NCI-H1694 (cell line): ENCODE measurements at regions not wholly inside any gene's neighbourhood (a gene's known extent, or its start where the extent isn't known, plus 50 kb on each side); places are given as distances from the start of the nearest gene placed in this dataset.

Experiments used
- DNase-seq: peaks from one replicate; lab custom pipeline; 2025; lab: John Stamatoyannopoulos, UW

DNA sequence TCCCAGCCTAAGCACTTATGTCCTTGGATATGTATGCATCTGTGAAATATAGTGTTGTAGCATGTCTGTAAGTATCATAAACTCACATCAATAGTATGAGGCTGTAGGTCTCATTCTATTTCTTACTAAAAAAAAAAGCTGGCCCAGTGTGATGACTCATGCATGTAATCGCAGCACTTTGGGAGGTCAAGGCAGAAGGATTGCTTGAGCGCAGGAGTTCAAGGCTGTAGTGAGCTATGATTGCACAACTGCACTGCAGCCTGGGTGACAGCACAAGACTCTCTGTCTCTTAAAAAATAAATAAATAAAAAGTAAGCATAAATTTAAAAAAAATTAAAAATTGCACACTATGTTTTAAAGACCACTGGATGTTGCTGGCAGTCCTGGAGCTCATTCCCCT is 79.1 kb upstream of the SPATA13 start:
- DNase-seq = no peak

DNA sequence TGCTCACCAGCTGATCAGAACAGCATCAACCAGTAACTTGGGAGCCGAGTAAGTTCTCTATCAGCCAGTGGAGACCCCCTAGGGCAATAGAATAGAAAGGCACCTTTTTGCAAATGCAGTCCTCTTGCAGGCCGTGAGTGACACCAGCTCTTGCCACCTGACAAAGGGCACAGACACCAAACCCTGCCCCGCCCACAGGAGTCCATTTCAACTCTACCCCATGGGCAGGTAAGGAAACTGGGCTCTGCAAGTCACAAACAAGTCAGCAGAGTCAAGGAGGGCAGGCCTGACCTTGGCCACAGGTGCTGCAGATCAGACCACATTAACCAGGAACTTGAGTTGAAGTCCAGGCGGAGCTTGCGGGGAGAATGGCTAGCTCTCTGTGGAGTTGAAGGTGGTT is 77.4 kb upstream of the SPATA13 start:
- DNase-seq = no peak

DNA sequence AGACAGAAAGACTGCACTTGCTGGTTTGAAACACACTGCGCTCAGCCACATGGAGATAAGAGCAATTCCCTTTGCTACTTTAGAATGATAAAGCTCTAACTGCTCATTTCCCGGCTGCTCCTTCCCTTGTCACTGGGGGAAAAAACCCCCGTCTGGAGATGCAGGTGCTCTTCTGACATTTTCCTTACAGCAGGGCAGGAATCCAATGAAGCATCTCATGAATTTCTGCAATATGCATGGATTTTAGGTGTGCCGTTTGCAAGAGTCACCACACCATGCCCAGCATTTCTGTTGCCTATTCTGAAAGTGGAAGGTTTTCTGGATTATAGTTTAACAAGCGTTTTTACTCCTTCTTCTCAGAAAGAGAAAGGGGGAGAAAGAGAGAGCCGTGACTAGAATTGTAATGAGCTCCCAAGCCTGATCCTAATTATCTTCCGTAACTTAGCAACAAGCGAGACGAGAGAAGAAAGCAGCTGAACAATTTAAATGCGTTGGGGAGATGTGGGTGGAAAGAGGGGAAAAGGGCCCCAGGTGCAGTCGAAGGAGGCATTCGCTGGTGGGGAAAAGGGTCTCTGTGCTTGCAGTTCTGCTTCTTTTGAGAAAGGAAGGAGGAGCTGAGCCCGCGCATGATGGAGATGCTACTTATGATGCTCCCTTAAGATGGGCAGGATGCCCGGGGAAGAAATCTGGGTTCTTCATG is 76.6 kb upstream of the SPATA13 start:
- DNase-seq = no peak

DNA sequence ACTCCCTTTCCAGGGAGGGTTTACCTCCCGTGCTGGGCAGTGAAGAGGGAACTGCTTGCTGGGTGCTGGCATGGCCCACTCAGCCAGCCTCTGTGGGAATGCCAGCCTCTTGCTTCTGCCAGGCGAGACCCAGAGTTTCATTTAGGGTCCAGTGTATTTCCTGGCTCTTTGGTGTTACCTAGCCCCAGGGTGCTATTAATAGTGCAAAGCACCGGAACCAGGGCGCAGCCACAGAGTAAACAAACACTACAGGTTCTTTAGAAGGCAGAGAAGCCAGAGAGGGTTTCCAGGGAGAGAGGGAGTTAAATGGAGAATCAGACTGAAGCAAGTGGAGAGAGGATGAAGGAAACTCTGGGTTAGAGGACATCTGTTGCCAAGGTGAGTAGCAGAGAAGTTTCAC is 74.9 kb upstream of the SPATA13 start:
- no peak for DNase-seq

DNA sequence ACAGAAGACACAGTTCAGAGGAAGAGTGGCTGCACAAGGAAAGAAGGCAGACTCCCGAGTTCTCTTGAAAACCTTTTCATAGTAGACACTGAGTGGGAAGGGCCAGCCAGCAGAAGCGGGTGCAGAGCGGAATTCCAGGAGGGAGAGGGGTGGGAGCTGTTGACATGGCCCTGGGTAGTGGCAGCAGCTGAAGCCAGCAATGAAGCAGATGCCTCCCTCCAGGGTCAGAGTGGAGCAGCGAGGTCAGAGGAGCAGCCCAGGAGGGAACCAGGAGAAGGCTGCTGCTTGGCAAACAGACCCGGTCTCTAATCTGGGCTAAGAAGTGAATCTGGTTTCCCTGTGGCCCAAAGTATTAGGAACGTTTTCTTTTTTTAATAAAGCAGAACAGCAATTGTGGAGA is 73.9 kb upstream of the SPATA13 start:
- no peak for DNase-seq

DNA sequence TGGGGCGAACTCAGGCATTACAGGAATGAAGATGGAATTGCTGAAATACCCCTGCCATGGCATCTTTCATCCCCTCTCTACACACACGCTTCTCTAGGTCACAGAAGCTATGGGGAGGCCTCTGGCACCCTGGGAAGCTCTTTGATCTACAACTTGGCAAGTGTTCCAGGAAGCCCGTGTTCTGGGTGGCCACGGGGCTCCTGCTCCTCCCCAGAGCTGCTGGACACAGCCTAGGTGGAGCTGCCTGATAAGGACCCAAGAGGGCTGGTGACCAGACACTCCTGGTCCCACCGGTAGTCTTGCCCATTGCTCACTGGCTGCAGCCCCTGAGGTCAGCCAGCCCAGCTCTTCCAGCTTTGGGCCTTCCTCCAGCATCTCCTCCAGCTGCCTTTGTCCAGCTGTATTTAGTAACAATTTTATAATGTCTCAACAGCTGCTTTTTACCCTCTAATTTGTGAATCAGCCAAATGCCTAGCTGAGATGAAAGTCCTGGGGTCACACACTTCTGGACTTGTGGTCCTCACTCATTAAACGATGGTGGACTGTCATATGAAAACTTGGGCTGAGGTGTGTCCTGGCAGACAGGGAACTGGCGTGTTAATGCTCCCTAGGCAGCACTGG is 72.8 kb upstream of the SPATA13 start:
- no peak for DNase-seq

DNA sequence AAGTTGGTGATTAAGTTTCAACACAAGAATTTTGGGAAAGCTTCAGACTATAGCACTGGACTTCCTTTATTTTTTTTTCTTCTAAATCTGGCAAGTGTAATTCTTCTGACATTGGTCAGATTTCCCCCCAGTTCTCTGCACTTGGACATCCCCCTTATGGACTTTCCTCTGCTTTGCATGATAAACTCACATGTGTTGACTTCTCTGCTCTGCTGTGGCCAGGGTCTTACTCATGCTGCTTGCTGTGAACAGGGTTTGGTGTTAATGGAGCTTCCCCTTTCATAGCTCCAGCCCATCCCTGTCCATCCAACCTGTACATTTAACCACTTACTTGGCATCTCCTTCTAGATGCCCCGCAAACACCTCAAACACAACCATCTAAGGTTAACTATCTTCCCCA is 70.5 kb upstream of the SPATA13 start:
- no peak for DNase-seq

DNA sequence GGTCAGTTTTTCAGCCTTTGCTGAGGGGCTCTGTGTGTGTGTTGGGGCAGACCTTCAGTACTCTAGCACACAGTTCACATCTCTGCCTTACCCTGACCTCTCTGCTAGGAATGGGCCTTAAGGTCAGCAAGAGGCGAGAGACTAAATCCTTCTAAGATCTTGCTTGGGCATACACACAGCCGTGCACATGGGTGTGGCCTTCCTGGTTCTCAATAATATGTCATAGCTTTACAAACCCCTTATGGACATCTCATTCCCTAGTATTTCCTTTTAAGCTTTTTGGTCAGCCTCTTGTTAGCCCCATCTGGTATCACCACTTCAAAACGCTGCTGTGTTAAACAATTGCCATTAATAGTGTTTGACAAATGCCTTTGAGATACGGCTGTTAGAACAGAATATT is 69.4 kb upstream of the SPATA13 start:
- no peak for DNase-seq

DNA sequence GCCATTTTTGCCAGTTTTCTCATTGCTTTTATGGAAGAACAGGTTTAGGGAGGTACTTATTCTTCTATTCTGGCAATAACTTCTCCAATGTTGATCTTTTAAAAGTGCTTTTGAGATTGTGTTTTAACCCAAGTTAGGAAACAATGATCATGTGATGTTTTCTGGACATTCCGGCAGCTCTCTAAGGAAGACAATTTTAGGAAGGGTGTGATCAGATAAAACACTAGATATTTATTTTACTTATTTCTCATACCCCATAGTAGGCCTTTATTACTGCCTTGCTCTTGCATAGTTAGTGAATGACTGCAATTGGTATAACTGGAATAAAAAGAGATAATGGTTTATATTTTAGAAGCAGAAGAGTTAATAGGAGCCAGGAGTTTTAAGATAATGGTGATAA is 68.4 kb upstream of the SPATA13 start:
- DNase-seq = no peak

DNA sequence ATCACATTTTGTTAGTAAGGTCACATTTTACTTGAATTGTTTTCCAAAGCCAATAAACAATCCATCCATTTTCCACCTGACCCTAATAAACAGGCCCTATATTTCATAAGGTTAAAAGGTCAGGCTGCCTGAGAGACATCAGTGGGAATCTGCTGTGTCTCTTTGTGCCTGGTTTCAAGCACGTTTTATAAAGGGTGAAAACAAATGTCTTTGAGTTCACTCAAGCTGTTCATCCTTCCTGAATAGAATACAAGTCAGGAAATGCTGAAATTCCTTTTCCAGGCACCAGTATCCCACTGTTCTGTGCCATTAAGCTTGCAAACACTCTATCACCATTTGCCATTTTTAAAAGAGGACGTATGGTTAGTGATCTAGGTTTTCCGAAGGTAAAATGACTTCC is 67.5 kb upstream of the SPATA13 start:
- DNase-seq = no peak

DNA sequence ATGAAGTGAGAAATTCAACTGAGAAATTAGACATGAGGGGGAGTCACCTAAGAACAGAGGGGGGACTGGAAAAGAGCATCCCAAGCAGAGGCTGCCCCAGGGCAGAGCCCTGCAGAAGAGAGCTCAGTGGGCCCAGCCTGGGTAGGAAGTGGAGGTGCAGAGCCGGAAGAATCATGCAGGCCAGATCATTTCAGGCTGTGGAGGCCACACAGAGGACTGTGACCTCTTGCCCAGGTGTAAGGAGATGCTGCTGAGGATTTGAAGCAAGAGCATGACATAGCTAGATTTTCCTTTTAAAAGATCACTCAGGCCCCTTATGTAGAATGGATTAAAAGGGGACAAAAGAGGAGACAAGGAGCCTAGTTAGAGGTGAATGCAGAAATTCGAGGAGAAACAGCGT is 63.9 kb upstream of the SPATA13 start:
- DNase-seq = no peak

DNA sequence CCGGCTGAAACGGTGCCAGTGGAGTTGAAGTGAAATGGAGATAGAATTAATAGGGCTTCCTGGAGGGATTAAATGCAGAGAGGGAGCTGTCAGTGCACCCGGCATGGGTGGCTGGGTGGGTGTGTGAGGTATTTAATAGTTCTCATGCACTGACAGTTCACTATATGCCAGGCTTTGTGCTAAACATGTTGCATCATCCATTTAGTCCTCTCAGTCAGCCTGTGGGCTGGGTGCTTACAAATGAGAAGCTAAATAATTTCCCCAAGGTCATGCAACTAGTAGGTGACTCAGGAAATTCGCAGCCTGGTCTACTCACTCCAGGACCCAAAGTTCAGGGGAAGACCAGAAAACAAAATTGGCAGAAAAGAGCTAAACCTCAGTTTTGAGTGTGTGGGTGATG is 63.5 kb upstream of the SPATA13 start:
- DNase-seq = no peak

DNA sequence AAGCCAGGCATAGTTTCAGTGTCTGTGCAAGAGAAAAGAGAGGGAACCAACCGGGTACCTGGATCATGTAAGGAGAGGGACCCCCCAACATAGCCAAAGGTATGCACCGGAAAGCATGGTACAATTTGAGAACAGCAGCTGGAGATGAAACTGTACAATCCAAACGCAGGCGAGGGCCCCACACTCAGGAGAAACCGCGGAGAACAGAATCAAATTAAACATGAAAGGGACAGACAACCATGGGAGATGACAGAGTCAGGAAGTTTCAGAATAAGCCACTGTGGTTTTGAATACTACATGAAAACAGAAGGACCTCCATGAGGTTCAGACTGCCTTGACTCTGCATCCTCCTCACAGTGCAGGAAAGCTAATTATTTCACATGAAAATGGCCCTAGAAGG is 62.9 kb upstream of the SPATA13 start:
- no peak for DNase-seq

DNA sequence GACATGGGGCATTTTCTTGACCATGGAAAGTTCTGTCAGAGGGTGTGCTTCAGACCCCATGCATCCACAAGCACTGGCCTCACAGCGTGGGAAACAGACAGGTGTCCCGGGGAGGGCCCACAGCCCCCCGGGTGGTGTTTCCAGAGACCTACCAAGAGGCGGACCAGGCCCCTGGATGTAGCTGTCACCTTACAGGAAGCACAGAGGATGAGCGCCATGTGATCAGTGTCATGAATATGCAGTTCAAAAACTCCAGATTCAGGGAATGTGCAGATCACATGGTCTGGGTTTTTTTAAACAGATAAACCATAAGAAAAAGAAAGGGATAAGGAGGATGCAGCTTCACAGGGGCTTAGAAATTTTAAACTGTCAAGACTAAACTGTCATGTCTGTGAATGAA is 61.0 kb upstream of the SPATA13 start:
- DNase-seq = no peak

DNA sequence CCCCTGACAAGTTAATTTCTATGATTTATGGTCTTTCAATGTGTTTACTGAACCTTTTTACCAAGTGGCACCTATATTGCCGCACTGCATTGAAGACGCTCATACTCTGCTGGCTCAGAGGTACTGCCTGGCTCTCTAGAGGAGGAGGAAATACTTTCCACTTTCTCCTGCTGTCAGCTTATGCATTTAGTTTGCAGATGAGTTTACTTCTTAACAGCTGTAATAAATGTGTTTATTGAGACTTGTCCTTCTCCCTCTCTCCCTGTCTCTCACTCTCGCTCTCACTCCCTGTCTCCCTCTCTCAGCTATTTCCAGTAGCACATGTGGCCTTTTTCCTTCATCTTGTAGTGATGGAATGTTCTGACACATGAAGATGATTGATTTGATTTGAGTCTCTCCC is 60.3 kb upstream of the SPATA13 start:
- DNase-seq = no peak

DNA sequence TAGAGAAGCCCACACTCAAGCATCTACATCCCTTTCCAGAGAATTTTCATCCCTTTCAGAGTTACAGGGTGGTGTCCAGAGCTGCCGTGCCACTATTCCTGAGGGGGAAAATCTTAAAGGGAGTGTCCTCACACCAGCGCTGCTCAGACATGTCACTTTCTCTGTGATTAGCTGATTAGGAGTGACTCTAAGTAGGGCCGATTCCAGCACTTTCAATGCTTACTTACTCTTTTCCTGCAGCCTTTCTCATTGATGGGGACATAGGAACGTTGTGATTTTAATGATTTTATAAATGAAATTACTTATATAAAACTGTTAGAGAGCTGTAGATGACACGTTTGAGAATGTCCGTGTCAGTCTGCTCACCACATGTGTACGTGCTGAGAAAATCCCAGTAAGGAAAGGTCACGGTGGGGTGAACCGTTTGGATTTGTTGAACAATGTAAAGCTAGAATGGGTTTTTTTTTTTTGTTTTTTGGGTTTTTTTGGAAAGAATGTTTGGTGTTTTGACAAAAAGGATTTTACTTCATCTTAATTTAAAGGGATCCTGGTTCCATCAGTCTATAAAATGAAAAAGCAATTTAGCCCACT is 56.6 kb upstream of the SPATA13 start:
- DNase-seq = no peak

DNA sequence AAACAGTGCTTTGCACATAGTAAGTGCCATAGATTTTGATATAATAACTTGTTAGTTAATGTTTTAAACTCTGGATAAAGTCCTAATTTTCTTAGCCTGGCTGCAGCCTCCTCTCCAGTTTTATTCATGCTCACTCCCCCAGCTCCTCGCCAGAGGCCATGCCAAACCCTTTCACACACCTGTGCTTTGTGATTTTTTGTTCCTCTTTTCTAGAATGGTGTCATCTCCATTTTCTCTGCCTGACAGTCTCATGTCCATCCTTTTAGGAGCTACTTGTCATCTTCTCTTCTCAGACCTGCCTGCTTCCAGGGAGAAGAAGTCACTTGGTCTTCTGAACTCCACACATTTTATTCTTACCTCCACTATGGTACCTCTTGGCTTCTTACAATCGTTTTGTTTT is 55.8 kb upstream of the SPATA13 start:
- DNase-seq = no peak

DNA sequence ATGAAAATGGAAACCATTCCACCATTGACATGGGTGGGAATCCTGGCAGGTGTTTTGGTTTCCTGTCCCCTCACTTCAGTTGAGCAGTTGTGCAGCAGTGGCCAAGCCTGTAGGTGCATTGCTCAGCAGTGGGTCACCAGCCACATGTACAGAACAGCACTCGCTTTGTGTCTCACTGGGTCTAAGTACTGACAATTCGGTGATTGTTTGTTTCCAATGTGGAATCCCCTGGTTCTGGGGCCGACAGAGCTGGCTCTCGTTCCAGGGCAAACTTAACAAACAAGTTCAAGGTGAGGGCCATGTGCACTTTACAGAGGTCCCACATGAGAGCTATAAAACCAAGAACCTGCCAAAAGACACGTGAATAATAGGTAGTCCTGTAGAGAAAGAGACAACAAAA is 54.1 kb upstream of the SPATA13 start:
- DNase-seq = no peak

DNA sequence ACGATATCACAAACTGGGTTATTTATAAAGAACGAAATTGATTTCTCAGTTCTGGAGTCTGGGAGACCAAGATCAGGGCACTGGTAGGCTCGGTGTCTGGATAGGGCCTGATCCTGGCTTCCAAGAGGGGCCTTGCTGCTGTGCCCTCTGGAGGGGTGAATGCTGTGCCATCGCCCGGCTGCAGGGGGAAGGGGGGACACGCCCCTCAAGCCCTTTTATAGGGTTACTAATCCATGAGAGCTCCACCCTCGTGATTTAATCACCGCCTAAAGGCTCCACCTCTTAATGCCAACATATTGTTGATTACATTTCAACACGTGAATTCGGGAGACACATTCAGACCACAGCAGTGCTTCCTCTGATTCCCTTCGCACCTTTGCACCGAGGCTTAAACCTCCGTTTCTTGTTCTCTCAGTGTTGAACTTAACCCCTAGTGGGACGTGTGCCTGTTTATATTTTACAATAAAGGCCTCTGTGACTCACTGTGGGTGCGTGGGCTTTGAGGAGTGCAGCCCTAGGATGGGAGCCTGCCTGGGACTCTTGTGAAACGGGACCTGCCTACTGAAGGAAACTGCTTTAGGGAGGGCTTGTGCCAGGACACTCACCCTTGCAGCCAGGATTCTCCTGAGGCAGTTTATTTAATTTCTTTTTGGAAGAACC is 52.4 kb upstream of the SPATA13 start:
- DNase-seq = no peak

DNA sequence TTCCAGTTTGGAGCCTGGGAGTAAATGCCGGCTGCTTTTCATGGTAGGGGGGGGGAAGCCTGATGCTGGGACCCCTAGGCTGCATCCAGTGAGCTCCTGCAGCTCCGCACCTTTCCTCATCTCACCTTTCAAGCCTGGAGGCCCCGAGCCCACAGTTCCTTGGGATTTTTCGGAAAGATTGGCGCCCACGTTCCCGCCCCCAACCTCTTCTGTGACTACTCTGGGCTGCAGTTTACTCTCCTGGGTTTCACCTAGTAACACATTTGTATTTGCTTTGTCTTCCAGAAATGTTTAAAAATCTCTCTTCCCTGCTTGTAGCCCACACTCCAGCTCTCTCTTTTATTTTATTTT is 51.9 kb upstream of the SPATA13 start:
- no peak for DNase-seq

DNA sequence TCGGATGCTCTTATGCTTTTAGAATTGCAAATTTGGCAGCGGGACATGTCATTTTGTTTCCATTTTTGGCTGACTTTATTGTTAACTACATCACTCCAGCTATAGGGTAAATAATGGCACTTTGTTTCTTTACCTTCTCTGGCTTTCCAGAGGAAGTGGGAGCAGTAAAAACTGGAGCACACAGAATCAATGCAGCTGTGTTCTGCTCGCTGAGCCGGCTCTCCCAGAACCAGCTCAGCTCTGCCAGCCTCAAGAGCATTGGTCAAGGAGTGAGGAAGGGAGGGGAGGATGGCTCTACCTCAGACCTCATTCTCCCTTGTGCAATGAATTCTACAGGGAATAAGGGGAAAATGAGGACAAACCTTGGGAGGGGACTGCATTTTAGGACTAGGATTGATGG is 50.5 kb upstream of the SPATA13 start:
- no peak for DNase-seq
